AG04450 (cell line): ENCODE measurements at regions not wholly inside any gene's neighbourhood (a gene's known extent, or its start where the extent isn't known, plus 50 kb on each side); places are given as distances from the start of the nearest gene placed in this dataset.

Experiments used
- CTCF ChIA-PET: fragments of 300-600, 350-600 bp; formaldehyde crosslinking; extraction: SDS; loops from one replicate; lab custom pipeline; 2022; ENCODE audit warnings: antibody characterized with exemption, inconsistent platforms; lab: Charles Lee
- POLR2A ChIA-PET: fragments of 350-600 bp; formaldehyde crosslinking; extraction: SDS; loops from one replicate; lab custom pipeline; 2021; ENCODE audit warnings: antibody characterized with exemption, inconsistent platforms; lab: Yijun Ruan, JAX
- DNase-seq: peaks from one replicate; pipeline ENCODE4 v3.0.0-alpha.2; 2011; ENCODE audit warnings: low read depth, low spot score
- H3K27ac ChIP-seq: one replicate; pipeline ENCODE4 v1.5.1; 2012; ENCODE audit warnings: low read depth, low read length, control low read depth
- H3K27me3 ChIP-seq: one replicate; pipeline ENCODE4 v1.6.0; 2012; ENCODE audit warnings: low read length; ENCODE audit not compliant: control insufficient read depth, insufficient read depth
- H3K4me3 ChIP-seq: 2 replicates; pipeline ENCODE4 v1.5.1; 2011; ENCODE audit warnings: mild to moderate bottlenecking, low read depth, low read length, control low read depth
- H3K9me3 ChIP-seq: 2 replicates; pipeline ENCODE4 v1.5.1; 2012; ENCODE audit warnings: low read length; ENCODE audit not compliant: control insufficient read depth, insufficient read depth
- TF ChIP-seq, protein P1 (sequence below): IDR thresholded peaks from 2 replicates; pipeline ENCODE4 v1.5.1; 2011; ENCODE audit warnings: low read depth, low read length, control low read depth, inconsistent platforms

DNA sequence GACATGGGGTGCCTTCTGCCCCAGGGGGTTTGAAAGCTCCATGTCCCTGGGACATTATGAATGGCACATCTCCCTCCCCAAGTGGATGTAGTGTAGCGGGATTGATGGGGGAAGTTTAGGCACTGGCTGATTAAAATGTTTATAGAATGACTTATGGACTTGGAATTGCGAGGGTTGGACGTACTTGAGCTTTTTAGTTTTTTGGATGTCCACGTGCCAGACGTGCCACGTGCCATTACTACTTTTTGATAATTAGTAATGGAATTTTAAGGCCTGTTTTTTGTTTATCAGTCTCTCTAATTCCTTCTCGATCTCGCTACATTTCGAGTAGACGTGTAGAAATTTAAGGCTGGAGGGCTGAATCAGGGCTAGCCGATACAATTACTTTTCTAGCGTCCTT, 162.8 kb downstream of the TBXT start:
- TF ChIP-seq, protein P1, sequence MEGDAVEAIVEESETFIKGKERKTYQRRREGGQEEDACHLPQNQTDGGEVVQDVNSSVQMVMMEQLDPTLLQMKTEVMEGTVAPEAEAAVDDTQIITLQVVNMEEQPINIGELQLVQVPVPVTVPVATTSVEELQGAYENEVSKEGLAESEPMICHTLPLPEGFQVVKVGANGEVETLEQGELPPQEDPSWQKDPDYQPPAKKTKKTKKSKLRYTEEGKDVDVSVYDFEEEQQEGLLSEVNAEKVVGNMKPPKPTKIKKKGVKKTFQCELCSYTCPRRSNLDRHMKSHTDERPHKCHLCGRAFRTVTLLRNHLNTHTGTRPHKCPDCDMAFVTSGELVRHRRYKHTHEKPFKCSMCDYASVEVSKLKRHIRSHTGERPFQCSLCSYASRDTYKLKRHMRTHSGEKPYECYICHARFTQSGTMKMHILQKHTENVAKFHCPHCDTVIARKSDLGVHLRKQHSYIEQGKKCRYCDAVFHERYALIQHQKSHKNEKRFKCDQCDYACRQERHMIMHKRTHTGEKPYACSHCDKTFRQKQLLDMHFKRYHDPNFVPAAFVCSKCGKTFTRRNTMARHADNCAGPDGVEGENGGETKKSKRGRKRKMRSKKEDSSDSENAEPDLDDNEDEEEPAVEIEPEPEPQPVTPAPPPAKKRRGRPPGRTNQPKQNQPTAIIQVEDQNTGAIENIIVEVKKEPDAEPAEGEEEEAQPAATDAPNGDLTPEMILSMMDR, result no peak
- CTCF ChIA-PET, result no interaction called here

DNA sequence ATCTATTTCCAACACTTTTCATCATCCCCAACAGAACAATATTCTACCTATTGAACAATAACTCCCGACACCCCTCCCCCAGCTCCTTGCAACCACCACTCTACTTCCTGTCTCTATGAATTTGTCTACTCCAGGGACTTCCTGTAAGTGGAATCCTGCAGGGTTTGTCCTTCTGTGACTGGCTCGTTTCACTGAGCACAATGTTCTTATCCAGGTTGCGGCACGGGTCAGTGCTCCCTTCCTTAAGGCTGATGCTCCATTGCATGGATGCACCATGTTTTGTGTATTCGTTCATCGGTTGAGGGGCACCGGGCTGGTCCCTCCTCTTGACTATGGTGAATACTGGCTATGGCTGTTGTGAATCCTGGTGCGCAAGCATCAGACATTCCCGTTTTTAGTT, 163.2 kb downstream of the TBXT start:
- POLR2A ChIA-PET, result no interaction called here
- peaks cover 11% of the 10 kb centered on the region for H3K9me3 ChIP-seq
- no peak overlapping the region for H3K4me3 ChIP-seq
- DNase-seq, result no peak
- no peaks in the 10 kb centered on the region for H3K27me3 ChIP-seq
- TF ChIP-seq, protein P1, result no peak
- CTCF ChIA-PET, result interaction anchor here (1.0 kb wide), 1 partner anchor 34 kb away, joined by 3 read pairs; no protein-coding TSS in a partner anchor
- no peak overlapping the region for H3K27ac ChIP-seq

More for the DNA sequence above, 162.8 kb downstream of the TBXT start:
- peak overlapping the region; percentile 87 for H3K27ac ChIP-seq
- no peak overlapping the region for H3K4me3 ChIP-seq
- peaks cover 11% of the 10 kb centered on the region for H3K9me3 ChIP-seq
- no peaks in the 10 kb centered on the region for H3K27me3 ChIP-seq
- DNase-seq, result no peak
- POLR2A ChIA-PET, result no interaction called here

DNA sequence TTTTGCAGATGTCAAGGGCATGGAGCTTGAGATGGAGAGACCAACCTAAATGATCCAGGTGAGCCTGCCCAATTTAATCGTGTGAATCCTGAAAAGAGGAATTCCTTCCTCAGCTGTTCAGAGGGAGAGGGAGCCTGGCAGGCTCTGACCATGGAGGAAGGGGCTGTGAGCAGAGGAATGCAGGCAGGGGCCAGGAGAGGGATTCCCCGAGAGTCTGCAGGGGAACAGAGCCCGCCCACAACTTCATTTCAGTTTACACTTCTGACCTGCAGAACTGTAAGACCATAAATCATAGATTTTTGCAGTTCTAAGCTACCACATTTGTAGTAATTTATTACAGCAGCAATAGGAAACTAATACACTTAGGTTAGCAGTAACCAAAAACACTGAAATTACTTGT, 164.1 kb downstream of the TBXT start:
- Histone ChIP-seq H3K9me3 (peaks cover 11% of the 10 kb centered on the region), H3K27me3 (no peaks in the 10 kb centered on the region), H3K4me3 (no peak overlapping the region), H3K27ac (no peak overlapping the region)
- ChIA-PET POLR2A (no interaction called here), CTCF (interaction anchor here (0.6 to 1.0 kb wide), 3 partner anchors 18 to 34 kb away, joined by 3 read pairs; no protein-coding TSS in a partner anchor)
- TF ChIP-seq, protein P1, result no peak
- no peak for DNase-seq

DNA sequence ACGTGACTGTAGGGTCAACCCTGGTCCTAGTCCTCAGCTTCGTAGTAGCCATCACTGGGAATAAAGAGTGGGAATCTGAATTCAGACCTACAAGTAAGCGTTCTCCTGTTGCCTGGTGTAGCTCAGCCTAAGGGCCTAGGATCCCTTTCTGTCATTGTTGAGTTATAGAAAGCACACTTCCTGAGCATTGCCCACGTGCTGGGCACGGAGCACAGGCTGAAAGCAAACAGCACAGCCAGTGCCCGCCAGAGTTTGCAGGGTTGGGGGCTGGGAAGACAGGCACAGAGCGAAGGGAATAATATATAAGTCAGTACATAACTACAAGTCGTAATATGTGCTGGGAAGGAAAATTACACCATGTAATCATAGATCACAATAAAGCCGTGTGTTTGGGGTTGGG, 166.3 kb downstream of the TBXT start:
- CTCF ChIA-PET, result interaction anchor here (1.2 kb wide), 1 partner anchor 97 kb away, joined by 3 read pairs; no protein-coding TSS in a partner anchor
- H3K27me3 ChIP-seq, result no peaks in the 10 kb centered on the region

DNA sequence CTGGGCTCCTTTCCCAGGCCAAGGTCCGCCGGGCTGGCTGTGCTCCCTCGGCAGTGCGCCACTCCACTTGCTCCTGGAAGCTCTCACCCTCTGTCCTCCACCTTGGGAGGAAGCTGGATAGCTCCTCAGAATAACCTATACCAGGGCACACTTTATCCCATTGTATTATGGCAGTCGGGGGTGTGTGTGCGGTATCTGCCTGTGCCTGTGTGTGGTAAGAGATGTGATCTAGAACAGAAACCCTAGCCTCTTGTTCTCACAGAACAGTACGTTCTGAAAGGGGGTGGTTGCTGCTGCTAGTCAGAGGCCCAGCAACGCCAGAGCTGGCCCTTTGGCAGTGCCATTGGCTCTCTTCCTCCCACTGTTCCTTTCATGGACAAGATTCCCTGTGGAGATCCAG, 168.4 kb downstream of the TBXT start:
- TF ChIP-seq, protein P1, result no peak
- H3K27me3 ChIP-seq, result no peaks in the 10 kb centered on the region
- H3K9me3 ChIP-seq, result no peaks in the 10 kb centered on the region
- no peak for DNase-seq
- CTCF ChIA-PET, result no interaction called here
- no peak overlapping the region for H3K4me3 ChIP-seq
- POLR2A ChIA-PET, result no interaction called here
- H3K27ac ChIP-seq, result no peak overlapping the region

More for the DNA sequence above, 166.3 kb downstream of the TBXT start:
- H3K4me3 ChIP-seq, result no peak overlapping the region
- H3K9me3 ChIP-seq, result peaks cover 11% of the 10 kb centered on the region
- DNase-seq, result no peak
- POLR2A ChIA-PET, result no interaction called here
- H3K27ac ChIP-seq, result no peak overlapping the region
- TF ChIP-seq, protein P1, result no peak
